Neutrophil (primary cell): ENCODE measurements at regions not wholly inside any gene's neighbourhood (a gene's known extent, or its start where the extent isn't known, plus 50 kb on each side); places are given as distances from the start of the nearest gene placed in this dataset.

ENCODE experiments used
- H3K27ac ChIP-seq: fragments of 200-600 bp; sonication (generic); 2 replicates; pipeline ENCODE4 v1.5.1; 2016; ENCODE audit warnings: mild to moderate bottlenecking, moderate library complexity
- H3K27me3 ChIP-seq: fragments of 200-600 bp; sonication (generic); 2 replicates; pipeline ENCODE4 v1.6.0; 2016; ENCODE audit warnings: mild to moderate bottlenecking
- H3K36me3 ChIP-seq: fragments of 200-600 bp; sonication (generic); 2 replicates; pipeline ENCODE4 v1.5.1; 2017
- H3K4me1 ChIP-seq, 2 experiments: fragments of 200-600 bp in 1 of 2; sonication (generic) in 1 of 2; 1 replicate in 1 of 2; 2 replicates in 1 of 2; pipeline versions ENCODE4 v1.5.1 to v1.6.1; 2013 to 2016; ENCODE audit warnings: low read depth in 1 of 2, low read length in 1 of 2, mild to moderate bottlenecking in 1 of 2, moderate library complexity in 1 of 2; ENCODE audit not compliant: control insufficient read depth in 1 of 2, insufficient read depth in 1 of 2
- H3K4me3 ChIP-seq, 2 experiments: fragments of 200-600 bp in 1 of 2; sonication (generic) in 1 of 2; 1 replicate in 1 of 2; 2 replicates in 1 of 2; pipeline ENCODE4 v1.5.1; 2013 to 2016; ENCODE audit warnings: low read depth in 1 of 2, low read length in 1 of 2, mild to moderate bottlenecking in 1 of 2, moderate library complexity in 1 of 2
- H3K9me3 ChIP-seq: fragments of 200-600 bp; sonication (generic); 2 replicates; pipeline ENCODE4 v1.5.1; 2016
- TF ChIP-seq, protein P1 (sequence below): fragments of 200-600 bp; sonication (generic); IDR thresholded peaks from 2 replicates; pipeline ENCODE4 v1.5.1; 2016; ENCODE audit warnings: antibody characterized with exemption

DNA sequence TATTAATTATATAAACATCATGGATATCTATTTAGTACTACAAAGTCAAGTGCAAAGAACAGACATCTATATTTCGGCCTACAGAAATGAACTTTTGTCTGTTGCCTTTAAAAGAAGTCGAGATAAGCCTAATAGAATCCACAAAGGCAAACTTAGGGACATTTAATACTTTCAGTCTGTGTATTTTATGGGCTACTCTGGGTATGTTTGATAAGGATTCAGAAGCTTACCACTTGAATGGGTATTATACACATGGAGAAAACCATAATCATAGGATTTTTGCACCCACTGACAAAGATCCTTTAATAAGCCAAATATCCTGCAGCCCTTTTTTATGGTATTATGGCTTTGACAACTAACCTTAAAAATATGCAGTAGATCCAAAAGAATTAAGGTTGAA, 224.8 kb downstream of the LMO4 start:
- H3K36me3 ChIP-seq = no peaks in the 10 kb centered on the region
- no peaks in the 10 kb centered on the region for H3K9me3 ChIP-seq
- H3K27ac ChIP-seq = no peak overlapping the region
- no peak overlapping the region for H3K4me3 ChIP-seq
- H3K27me3 ChIP-seq = no peaks in the 10 kb centered on the region
- TF ChIP-seq, protein P1, sequence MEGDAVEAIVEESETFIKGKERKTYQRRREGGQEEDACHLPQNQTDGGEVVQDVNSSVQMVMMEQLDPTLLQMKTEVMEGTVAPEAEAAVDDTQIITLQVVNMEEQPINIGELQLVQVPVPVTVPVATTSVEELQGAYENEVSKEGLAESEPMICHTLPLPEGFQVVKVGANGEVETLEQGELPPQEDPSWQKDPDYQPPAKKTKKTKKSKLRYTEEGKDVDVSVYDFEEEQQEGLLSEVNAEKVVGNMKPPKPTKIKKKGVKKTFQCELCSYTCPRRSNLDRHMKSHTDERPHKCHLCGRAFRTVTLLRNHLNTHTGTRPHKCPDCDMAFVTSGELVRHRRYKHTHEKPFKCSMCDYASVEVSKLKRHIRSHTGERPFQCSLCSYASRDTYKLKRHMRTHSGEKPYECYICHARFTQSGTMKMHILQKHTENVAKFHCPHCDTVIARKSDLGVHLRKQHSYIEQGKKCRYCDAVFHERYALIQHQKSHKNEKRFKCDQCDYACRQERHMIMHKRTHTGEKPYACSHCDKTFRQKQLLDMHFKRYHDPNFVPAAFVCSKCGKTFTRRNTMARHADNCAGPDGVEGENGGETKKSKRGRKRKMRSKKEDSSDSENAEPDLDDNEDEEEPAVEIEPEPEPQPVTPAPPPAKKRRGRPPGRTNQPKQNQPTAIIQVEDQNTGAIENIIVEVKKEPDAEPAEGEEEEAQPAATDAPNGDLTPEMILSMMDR = no peak
- no peaks in the 10 kb centered on the region for H3K4me1 ChIP-seq

GRCh38 chr1:87555366-87555765, 226.7 kb downstream of the LMO4 start:
- no peaks in the 10 kb centered on the region for H3K4me1 ChIP-seq
- H3K27me3 ChIP-seq = no peaks in the 10 kb centered on the region
- TF ChIP-seq, protein P1 = no peak

DNA sequence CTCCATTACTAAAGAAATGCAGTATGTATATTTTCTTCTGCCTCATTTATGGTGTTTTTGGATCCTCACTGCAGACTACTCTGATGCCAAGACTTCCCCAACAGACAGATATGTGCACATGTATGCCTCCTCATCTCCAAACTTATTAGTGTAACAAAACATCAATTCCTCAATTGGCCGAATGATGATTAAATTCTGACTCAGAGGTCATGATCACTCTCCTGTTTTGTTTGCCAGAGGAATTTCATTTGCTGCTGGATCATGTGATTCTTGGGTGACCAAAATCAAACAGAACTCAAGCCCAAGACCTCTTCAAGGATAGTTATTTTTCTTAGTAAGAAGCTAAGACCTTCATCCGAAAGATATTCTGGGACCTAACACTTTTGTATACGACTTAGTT, 227.6 kb downstream of the LMO4 start:
- TF ChIP-seq, protein P1 = no peak
- Histone ChIP-seq H3K36me3 (no peaks in the 10 kb centered on the region), H3K4me1 (no peaks in the 10 kb centered on the region), H3K4me3 (no peak overlapping the region), H3K9me3 (no peaks in the 10 kb centered on the region), H3K27ac (no peak overlapping the region), H3K27me3 (no peaks in the 10 kb centered on the region)

More at GRCh38 chr1:87555366-87555765, 226.7 kb downstream of the LMO4 start:
- Histone ChIP-seq H3K27ac (no peak overlapping the region), H3K36me3 (no peaks in the 10 kb centered on the region), H3K9me3 (no peaks in the 10 kb centered on the region), H3K4me3 (no peak overlapping the region)

DNA sequence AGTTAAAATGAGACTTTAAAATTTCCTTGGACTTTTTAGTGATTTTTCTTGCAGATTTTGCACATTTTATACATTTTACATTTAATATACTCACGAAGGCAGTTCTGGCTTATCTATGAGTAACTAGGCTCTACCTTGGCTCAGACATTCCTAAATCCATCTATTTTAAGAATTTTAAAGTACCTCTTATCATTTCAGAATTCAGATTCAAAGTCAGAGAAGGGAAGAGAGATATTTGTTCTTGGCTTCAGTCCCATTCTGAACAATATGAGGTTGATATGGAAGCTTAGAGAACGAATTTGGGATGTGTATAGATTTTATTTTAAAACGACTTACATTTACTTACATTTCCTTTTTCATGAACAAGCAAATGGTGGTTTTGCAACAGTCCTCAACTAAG, 230.2 kb downstream of the LMO4 start:
- no peaks in the 10 kb centered on the region for H3K27me3 ChIP-seq
- TF ChIP-seq, protein P1 = no peak
- no peaks in the 10 kb centered on the region for H3K36me3 ChIP-seq
- no peak overlapping the region for H3K27ac ChIP-seq
- H3K4me1 ChIP-seq = no peaks in the 10 kb centered on the region
- no peaks in the 10 kb centered on the region for H3K9me3 ChIP-seq
- no peak overlapping the region for H3K4me3 ChIP-seq

DNA sequence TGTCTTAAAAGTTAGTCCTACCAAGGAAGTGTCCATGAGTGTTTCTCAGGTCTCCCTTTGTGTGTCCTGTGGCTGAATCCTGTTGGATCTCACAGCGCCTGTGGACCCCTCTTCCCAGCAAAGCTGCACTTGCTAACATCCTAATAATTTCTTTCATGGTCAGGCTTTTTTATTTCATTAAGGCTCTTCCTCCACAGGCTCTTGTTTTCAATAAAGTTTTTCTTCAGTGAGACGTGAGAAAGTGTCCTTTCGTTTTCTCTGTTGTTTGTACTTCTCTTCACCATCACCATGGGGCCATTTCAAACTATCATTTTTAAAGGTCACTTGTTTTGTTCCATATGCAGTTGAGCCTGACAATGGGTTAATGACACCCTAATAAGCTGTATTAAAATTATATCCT, 231.5 kb downstream of the LMO4 start:
- TF ChIP-seq, protein P1 = no peak

More for the DNA sequence above, 231.5 kb downstream of the LMO4 start:
- Histone ChIP-seq H3K27ac (no peak overlapping the region), H3K4me1 (no peaks in the 10 kb centered on the region), H3K36me3 (no peaks in the 10 kb centered on the region), H3K27me3 (no peaks in the 10 kb centered on the region), H3K4me3 (no peak overlapping the region), H3K9me3 (no peaks in the 10 kb centered on the region)
